Stomach smooth muscle (tissue), 2 donors: ENCODE measurements at regions not wholly inside any gene's neighbourhood (a gene's known extent, or its start where the extent isn't known, plus 50 kb on each side); places are given as distances from the start of the nearest gene placed in this dataset.

ENCODE experiments used
- H3K27ac ChIP-seq: one replicate; pipeline ENCODE4 v1.7.0; 2013; ENCODE audit warnings: mild to moderate bottlenecking, low read length, inconsistent platforms
- H3K27me3 ChIP-seq, 2 donors: one replicate each; pipeline ENCODE4 v1.7.0; 2013; ENCODE audit warnings: low read length in 2 of 2; ENCODE audit not compliant: insufficient read depth in 2 of 2, control insufficient read depth in 1 of 2
- H3K36me3 ChIP-seq, 2 donors: one replicate each; pipeline ENCODE4 v1.7.0; 2013; ENCODE audit warnings: low read length in 2 of 2; ENCODE audit not compliant: control insufficient read depth in 2 of 2, insufficient read depth in 2 of 2
- H3K4me1 ChIP-seq: one replicate; pipeline ENCODE4 v1.7.0; 2013; ENCODE audit warnings: low read length; ENCODE audit not compliant: control insufficient read depth, insufficient read depth
- H3K4me3 ChIP-seq, 2 donors: one replicate each; pipeline ENCODE4 v1.7.0; 2013; ENCODE audit warnings: low read length in 2 of 2
- H3K9ac ChIP-seq, 2 donors: one replicate each; pipeline ENCODE4 v1.7.0; 2013; ENCODE audit warnings: low read length in 2 of 2, mild to moderate bottlenecking in 1 of 2
- H3K9me3 ChIP-seq, 2 donors: one replicate each; pipeline ENCODE4 v1.7.0; 2013; ENCODE audit warnings: low read length in 2 of 2; ENCODE audit not compliant: control insufficient read depth in 2 of 2
- donor health status: healthy.
- donor health status: Pancreatic carcinoma.

DNA sequence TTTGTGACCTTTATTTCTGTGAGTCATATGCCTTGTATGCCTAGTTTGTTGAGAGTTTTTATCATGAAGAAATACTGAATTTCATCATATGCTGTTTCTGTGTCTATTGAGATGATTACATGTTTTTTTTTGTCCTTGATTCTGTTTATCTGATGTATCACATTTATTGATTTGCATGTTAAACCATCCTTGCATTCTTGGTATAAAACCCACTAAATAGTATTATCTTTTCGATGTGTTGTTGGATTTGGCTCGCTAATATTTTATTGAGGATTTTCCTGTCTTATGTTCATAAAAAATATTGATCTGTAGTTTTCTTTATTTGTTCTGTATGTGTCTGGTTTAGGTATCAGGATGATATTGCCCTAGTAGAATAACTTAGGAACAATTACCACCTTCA, 164.7 kb upstream of the CHRM3 start:
- H3K4me1 ChIP-seq = no peaks in the 10 kb centered on the region
- no peaks in the 10 kb centered on the region for H3K27me3 ChIP-seq
- no peaks in the 10 kb centered on the region for H3K36me3 ChIP-seq
- H3K4me3 ChIP-seq = no peak overlapping the region
- H3K27ac ChIP-seq = no peak overlapping the region
- peaks cover 0 to 10% of the 10 kb centered on the region in 2 donors for H3K9me3 ChIP-seq
- no peak overlapping the region for H3K9ac ChIP-seq

DNA sequence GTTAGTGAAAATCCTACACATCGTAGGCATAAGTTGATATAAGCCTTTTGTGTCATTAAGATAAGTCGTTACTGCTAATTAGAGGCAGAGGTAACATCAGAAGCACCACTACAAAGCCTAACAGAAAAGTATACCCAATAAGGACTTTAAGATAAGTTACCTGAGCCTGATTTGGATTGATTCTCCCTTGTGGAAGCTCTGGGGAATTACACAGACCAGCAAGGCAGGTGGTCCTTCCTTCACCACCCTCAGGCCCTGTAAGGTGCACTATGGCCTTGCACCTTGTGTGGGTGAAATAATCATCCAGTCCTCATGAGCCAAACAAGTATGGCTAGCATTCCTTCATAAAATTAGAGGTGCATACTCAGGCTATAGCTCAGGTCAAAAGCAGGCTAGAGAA, 166.7 kb upstream of the CHRM3 start:
- Histone ChIP-seq H3K36me3 (no peaks in the 10 kb centered on the region), H3K4me1 (no peaks in the 10 kb centered on the region), H3K9ac (no peak overlapping the region), H3K27ac (no peak overlapping the region), H3K4me3 (no peak overlapping the region), H3K9me3 (peaks cover 0 to 4% of the 10 kb centered on the region in 2 donors), H3K27me3 (no peaks in the 10 kb centered on the region)

DNA sequence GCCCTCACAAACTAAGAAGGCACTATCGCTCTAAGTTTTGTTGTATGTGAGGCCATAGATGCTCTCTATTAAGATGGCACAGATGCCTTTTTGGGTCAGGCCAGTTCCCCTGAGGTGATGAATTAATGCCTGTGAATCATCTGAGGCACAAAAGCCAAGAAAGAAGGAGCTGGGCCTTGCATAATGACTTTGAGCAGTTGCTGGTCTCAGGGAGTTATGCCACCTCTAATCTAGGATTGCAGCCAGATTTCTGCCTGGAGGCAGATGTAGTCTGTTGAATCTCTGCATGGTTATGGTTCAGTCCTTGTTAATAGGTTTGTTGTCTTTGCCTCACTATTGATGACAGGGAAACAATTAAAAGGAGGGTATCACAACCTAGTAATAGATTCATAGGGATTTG, 168.1 kb upstream of the CHRM3 start:
- Histone ChIP-seq H3K27ac (no peak overlapping the region), H3K4me1 (no peaks in the 10 kb centered on the region), H3K4me3 (no peak overlapping the region), H3K9me3 (peaks cover 0 to 4% of the 10 kb centered on the region in 2 donors), H3K36me3 (no peaks in the 10 kb centered on the region), H3K9ac (no peak overlapping the region), H3K27me3 (no peaks in the 10 kb centered on the region)

DNA sequence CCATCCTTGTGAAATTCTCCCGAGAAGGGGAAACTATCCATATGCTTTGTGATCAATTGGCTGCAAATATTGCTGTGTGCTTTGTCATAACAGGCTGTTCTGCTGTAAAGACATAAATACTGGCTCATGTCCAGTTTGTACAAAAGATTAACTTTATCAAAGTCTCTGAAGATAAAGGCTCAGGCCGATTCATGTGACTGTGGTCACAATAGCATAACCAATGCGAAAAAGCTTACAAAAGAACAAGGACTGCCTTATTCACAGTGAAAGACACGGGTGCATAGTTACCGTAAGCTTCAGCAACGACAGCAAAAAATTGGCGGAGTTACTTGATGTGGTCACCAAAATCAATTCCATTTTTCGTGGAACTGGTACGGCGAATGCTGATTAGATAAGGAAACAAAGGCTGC, 173.6 kb upstream of the CHRM3 start:
- no peak overlapping the region for H3K27ac ChIP-seq
- no peaks in the 10 kb centered on the region for H3K27me3 ChIP-seq
- H3K36me3 ChIP-seq = no peaks in the 10 kb centered on the region
- H3K4me3 ChIP-seq = no peak overlapping the region
- no peak overlapping the region for H3K9ac ChIP-seq
- no peaks in the 10 kb centered on the region for H3K9me3 ChIP-seq
- no peaks in the 10 kb centered on the region for H3K4me1 ChIP-seq

DNA sequence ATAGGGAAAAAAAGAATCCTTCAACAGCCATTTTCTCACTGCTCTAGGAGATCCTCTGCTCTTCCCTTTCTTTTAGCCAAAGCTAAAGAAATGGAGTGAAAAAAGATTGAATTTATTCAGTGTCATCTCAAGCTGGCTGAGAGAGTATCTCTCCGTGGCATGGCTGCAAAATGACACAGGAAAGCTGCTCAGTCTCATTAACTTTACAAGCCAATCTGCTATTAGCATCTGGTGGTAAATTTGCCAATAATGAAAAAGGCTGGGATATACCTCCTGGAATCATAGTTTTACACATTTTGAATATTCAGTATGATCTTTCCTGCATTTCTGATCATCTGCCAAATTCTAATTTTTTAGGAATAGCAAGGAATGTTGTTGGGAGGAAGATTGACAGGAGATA, 176.8 kb upstream of the CHRM3 start:
- H3K27me3 ChIP-seq = no peaks in the 10 kb centered on the region
- H3K27ac ChIP-seq = no peak overlapping the region
- H3K36me3 ChIP-seq = no peaks in the 10 kb centered on the region
- H3K9me3 ChIP-seq = no peaks in the 10 kb centered on the region
- H3K9ac ChIP-seq = no peak overlapping the region
- no peak overlapping the region for H3K4me3 ChIP-seq
- H3K4me1 ChIP-seq = no peaks in the 10 kb centered on the region

DNA sequence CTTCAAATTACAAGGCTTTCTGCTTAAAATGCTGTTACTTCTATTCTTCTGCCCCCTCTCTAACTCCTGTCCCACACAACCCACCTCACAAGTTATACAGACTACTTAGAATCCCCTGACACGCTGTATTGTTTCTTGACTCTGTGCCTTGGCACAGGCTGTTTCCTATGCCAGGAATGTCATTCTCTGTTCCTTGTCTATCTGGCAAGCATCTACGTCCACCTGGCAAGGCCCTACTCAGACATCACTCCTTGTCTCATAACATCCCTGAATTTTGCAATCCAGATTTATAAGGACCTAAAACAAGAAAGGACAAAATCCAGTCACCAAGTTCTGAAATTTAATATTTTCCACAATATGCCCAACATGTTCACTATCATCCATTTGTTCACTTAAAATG, 182.0 kb upstream of the CHRM3 start:
- Histone ChIP-seq H3K9ac (no peak overlapping the region), H3K4me1 (no peaks in the 10 kb centered on the region), H3K27me3 (no peaks in the 10 kb centered on the region), H3K9me3 (no peaks in the 10 kb centered on the region), H3K36me3 (no peaks in the 10 kb centered on the region), H3K4me3 (no peak overlapping the region), H3K27ac (no peak overlapping the region)

DNA sequence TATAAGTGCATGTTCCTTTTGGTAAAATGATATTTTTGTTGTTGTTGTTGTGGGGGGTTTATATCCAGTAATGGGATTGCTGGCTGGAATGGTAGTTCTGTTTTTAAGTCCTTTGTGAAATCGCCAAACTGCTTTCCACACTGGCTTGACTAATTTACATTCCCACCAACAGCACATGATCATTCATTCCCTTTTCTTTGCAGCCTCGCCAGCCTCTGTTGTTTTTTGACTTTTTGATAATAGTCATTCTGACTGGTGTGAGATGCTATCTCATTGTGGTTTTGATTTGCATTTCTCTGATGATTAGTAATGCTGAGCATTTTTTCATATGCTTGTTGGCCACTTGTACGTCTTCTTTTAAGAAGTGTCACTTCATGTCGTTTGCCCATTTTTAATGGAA, 188.5 kb upstream of the CHRM3 start:
- H3K36me3 ChIP-seq = no peaks in the 10 kb centered on the region
- H3K4me1 ChIP-seq = no peaks in the 10 kb centered on the region
- no peak overlapping the region for H3K4me3 ChIP-seq
- peaks cover 0 to 2% of the 10 kb centered on the region in 2 donors for H3K9me3 ChIP-seq
- H3K9ac ChIP-seq = no peak overlapping the region
- H3K27ac ChIP-seq = no peak overlapping the region
- no peaks in the 10 kb centered on the region for H3K27me3 ChIP-seq

DNA sequence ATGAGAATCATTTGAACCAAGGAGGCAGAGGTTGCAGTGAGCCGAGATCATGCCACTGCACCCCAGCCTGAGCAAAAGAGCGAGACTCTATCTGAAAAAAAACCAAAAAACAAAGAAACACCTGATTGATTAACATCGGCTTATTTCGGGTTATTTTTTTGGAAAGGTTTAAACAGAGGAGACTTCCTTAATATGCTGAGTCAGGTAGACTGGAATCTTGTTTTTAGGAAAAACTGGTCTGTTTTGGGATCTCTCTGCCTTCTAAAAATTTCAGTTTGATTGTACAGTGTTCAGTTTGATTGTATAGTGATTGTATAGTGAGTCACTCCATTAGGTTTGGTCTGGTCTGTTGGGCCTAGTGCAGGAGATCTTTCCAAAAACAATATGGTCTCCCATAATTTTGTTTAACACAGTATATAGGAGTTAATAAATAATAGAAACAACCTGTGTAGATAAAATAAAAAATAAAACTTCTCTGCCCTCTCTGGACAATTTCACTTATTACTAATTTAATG, 196.3 kb upstream of the CHRM3 start:
- H3K36me3 ChIP-seq = no peaks in the 10 kb centered on the region
- H3K9me3 ChIP-seq = peaks cover 0 to 2% of the 10 kb centered on the region in 2 donors
- no peak overlapping the region for H3K27ac ChIP-seq
- no peaks in the 10 kb centered on the region for H3K4me1 ChIP-seq
- H3K27me3 ChIP-seq = no peaks in the 10 kb centered on the region
- H3K9ac ChIP-seq = no peak overlapping the region
- no peak overlapping the region for H3K4me3 ChIP-seq

DNA sequence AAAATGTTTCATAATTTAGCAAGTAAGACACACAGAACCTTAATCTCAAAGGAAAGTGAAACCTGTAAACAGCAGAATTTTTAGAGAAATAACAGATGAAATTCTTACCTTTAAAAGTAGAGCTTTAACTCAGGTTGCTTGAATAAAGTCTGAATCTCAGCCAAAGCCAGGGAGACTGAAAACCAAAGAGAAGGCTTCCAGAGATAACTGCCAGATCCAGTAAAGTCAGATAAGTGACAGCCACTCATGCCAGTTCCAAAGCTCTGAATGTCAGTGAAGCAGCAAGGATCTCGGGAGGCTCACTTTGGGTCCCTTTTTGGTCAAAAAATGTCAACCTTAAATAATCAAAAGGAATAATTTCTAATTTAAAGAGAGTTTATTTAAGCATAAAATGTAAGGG, 199.9 kb upstream of the CHRM3 start:
- Histone ChIP-seq H3K4me3 (no peak overlapping the region), H3K27me3 (no peaks in the 10 kb centered on the region), H3K9ac (no peak overlapping the region), H3K27ac (no peak overlapping the region), H3K4me1 (no peaks in the 10 kb centered on the region), H3K9me3 (no peaks in the 10 kb centered on the region), H3K36me3 (no peaks in the 10 kb centered on the region)

DNA sequence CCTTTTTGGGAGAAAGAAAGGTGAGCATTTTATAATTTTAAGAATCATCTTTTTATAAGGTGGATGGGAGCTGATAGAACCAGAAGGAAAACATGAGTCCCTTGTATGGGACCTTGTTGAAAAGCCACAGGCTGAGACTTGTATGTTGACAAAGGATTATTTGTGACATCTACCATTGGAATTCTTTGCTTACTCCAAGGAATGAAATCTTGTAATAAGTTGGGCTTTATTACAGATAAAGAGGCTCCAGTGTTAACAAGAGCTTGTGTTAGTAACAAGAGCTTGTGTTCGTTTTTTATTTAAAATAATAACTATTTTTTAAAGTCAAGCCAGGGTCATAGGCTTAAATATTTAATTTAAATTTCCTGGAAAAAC, 201.1 kb upstream of the CHRM3 start:
- H3K9ac ChIP-seq = no peak overlapping the region
- H3K9me3 ChIP-seq = no peaks in the 10 kb centered on the region
- no peak overlapping the region for H3K27ac ChIP-seq
- no peaks in the 10 kb centered on the region for H3K27me3 ChIP-seq
- no peaks in the 10 kb centered on the region for H3K36me3 ChIP-seq
- H3K4me1 ChIP-seq = no peaks in the 10 kb centered on the region
- H3K4me3 ChIP-seq = no peak overlapping the region

DNA sequence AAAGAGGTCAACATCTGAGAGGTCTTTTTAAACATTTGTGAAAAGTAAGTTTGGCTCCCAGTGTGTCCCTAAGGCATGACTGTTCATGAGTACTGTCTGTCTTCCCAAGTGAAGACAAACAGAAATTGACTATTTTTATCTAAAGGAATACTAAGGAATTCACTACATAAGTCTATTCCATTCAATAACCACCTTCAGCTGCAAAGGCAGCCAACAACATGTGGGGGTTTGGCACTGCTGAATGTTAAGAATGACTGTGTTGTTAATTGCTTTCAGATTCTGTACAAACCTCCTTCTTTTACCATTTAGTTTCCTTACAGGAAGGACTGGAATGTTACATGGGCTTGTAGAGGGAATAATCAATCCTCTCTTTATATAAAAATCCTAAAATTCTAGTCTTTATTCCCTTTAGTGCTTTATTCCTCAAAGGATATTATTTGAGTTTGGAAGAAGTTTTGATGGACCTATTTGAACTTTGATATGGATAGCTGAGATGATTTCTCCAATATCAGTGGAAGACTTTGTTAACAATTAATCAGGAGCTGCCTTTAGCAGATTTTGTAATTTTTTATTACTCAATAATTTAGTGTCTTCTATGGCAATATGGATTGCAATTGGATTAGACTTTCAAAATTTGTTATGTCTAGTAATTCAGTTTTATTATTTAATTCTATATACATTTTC, 201.7 kb upstream of the CHRM3 start:
- no peak overlapping the region for H3K9ac ChIP-seq
- no peaks in the 10 kb centered on the region for H3K9me3 ChIP-seq
- H3K4me1 ChIP-seq = no peaks in the 10 kb centered on the region
- no peak overlapping the region for H3K4me3 ChIP-seq
- H3K27me3 ChIP-seq = no peaks in the 10 kb centered on the region
- H3K27ac ChIP-seq = no peak overlapping the region
- H3K36me3 ChIP-seq = no peaks in the 10 kb centered on the region
